ENCODE measurements at regions not wholly inside any gene's neighbourhood (a gene's known extent, or its start where the extent isn't known, plus 50 kb on each side); places are given as distances from the start of the nearest gene placed in this dataset.

GRCh38 chr7:54874804-54875203 lies 115.8 kb upstream of the SEC61G start:
- H3K4me1 ChIP-seq (ENCODE audit: control insufficient read depth, insufficient read depth, low read length) = peaks cover 1% of the 10 kb centered on the region; the same call in 1 of the 2 replicates
- H3K9me3 ChIP-seq (ENCODE audit: control insufficient read depth, insufficient read depth, low read length) = no peaks in the 10 kb centered on the region
- no peaks in the 10 kb centered on the region for H3K79me1 ChIP-seq (ENCODE audit: low read depth in 1 of 2, low read length in 2 of 2)
- H4K8ac ChIP-seq (ENCODE audit: low read depth in 2 of 2, low read length in 2 of 2) = no peak overlapping the region
- dilution Hi-C loops (cut with HindIII; ENCODE audit: low sequenced_read_pairs, unreplicated experiment) = no loop called here
- H2BK15ac ChIP-seq (ENCODE audit: low read depth, low read length) = no peak overlapping the region
- H3K36me3 ChIP-seq (ENCODE audit: control insufficient read depth, insufficient read depth, low read length) = no peaks in the 10 kb centered on the region
- H2AK5ac ChIP-seq (ENCODE audit: low read depth, low read length) = no peak overlapping the region
- in situ Hi-C loops (cut with MboI; ENCODE audit: low sequenced_read_pairs) = no loop called here
- TF ChIP-seq CHD1 (IDR thresholded peaks at IDR 0.05; ENCODE audit: low read depth, low read length) (no peak), FOS (IDR thresholded peaks at IDR 0.05; ENCODE audit: low read depth, low read length) (no peak), BHLHE40 (IDR thresholded peaks at IDR 0.05; ENCODE audit: low read depth, low read length) (no peak), MAFK (IDR thresholded peaks at IDR 0.05; ENCODE audit: low read depth, low read length) (no peak), SMC3 (IDR thresholded peaks at IDR 0.05; ENCODE audit: low read depth, low read length) (no peak), NFE2L2 (IDR thresholded peaks at IDR 0.05; ENCODE audit: low read depth, low read length) (no peak), MAZ (IDR thresholded peaks at IDR 0.05; ENCODE audit: borderline replicate concordance, low read depth, low read length) (no peak), CEBPB (IDR thresholded peaks at IDR 0.05; ENCODE audit: low read depth, low read length) (no peak), USF2 (IDR thresholded peaks at IDR 0.05; ENCODE audit: low read depth, low read length) (no peak), POLR2A (IDR thresholded peaks at IDR 0.05; ENCODE audit: low read depth, low read length) (no peak), CTCF (conservative IDR thresholded peaks at IDR 0.05; ENCODE audit: low read depth, low read length) (no peak), ELK1 (IDR thresholded peaks at IDR 0.05; ENCODE audit: borderline replicate concordance, low read depth, low read length) (no peak), RCOR1 (IDR thresholded peaks at IDR 0.05; ENCODE audit: insufficient replicate concordance, low read length) (no peak), RFX5 (IDR thresholded peaks at IDR 0.05; ENCODE audit: low read depth, low read length) (no peak)
- no peak overlapping the region for H4K91ac ChIP-seq (ENCODE audit: insufficient read depth, low read depth, low read length)
- no peak overlapping the region for H3K14ac ChIP-seq (replicated peaks; ENCODE audit: low read depth, low read length)
- H3K23ac ChIP-seq (ENCODE audit: low read depth, low read length) = no peak overlapping the region
- ATAC-seq (ENCODE audit: low read depth) = peak; percentile 59; the same call in 1 of the 2 replicates
- no peak overlapping the region for H2AFZ ChIP-seq (replicated peaks; ENCODE audit: low read length, poor library complexity)
- H2AK9ac ChIP-seq (replicated peaks; ENCODE audit: low read depth, low read length, poor library complexity) = no peak overlapping the region
- no peak overlapping the region for H2BK20ac ChIP-seq (ENCODE audit: low read depth, low read length)
- no peak overlapping the region for H3K18ac ChIP-seq (ENCODE audit: low read depth, low read length)
- WGBS, 2 experiments (ENCODE audit: extremely low coverage in 2 of 2, insufficient read length in 1 of 2) = no CpG with 5 or more reads among the region's 1 CpG
- DNase-seq = peak; percentile 52
- no TSS peak for BruUV-seq (replicated peaks)
- H4K5ac ChIP-seq (ENCODE audit: low read depth, low read length) = no peak overlapping the region
- no peak overlapping the region for H3K9ac ChIP-seq (ENCODE audit: low read depth, low read length)
- intact Hi-C loops (cut with micrococcal nuclease) = no loop called here
- no peak overlapping the region for H3K27ac ChIP-seq (ENCODE audit: insufficient read depth, low read length)
- H3K9me1 ChIP-seq (ENCODE audit: insufficient read depth, low read length) = no peaks in the 10 kb centered on the region
- H3K4me2 ChIP-seq (ENCODE audit: low read depth, low read length) = no peak overlapping the region
- H3K4me3 ChIP-seq (ENCODE audit: insufficient read depth, low read depth, low read length) = no peak overlapping the region
- no peaks in the 10 kb centered on the region for H4K20me1 ChIP-seq (ENCODE audit: insufficient read depth, low read length)
- no peaks in the 10 kb centered on the region for H3K27me3 ChIP-seq (ENCODE audit: control insufficient read depth, insufficient read depth, low read length)
- no peak overlapping the region for H2BK5ac ChIP-seq (ENCODE audit: low read depth, low read length, poor library complexity, severe bottlenecking)
- H2BK120ac ChIP-seq (ENCODE audit: low read depth, low read length) = no peak overlapping the region
- H3K4ac ChIP-seq (ENCODE audit: low read depth, low read length) = no peak overlapping the region
- ChIA-PET POLR2A (ENCODE audit: unreplicated experiment) (no interaction called here), CTCF (interaction anchor here (1.3 kb wide), 1 partner anchor 381 kb away, joined by 3 read pairs; no protein-coding TSS in a partner anchor)
- no peak overlapping the region for H3K56ac ChIP-seq (ENCODE audit: extremely low read depth, insufficient read depth, low read length)

Measured in IMR-90 (cell line).